ENCODE measurements at regions not wholly inside any gene's neighbourhood (a gene's known extent, or its start where the extent isn't known, plus 50 kb on each side); places are given as distances from the start of the nearest gene placed in this dataset.

GRCh38 chr4:117786566-117786965 lies 247.7 kb upstream of the NDST3 start:
- TF ChIP-seq MXI1 (conservative IDR thresholded peaks at IDR 0.05; ENCODE audit: poor library complexity, severe bottlenecking) = no peak
- TF ChIP-seq TAF1 (IDR thresholded peaks at IDR 0.05; ENCODE audit: low read depth) = no peak
- TF ChIP-seq POLR2AphosphoS5 (IDR thresholded peaks at IDR 0.05) = no peak
- no peak for TF ChIP-seq REST (IDR thresholded peaks at IDR 0.05; ENCODE audit: borderline replicate concordance)
- TF ChIP-seq SMC3 (conservative IDR thresholded peaks at IDR 0.05; ENCODE audit: poor library complexity) = no peak
- TF ChIP-seq EP300 (conservative IDR thresholded peaks at IDR 0.05; ENCODE audit: poor library complexity, severe bottlenecking) = no peak
- no peak for TF ChIP-seq RAD21 (conservative IDR thresholded peaks at IDR 0.05)
- no peak for TF ChIP-seq CTCF (IDR thresholded peaks at IDR 0.05; ENCODE audit: poor library complexity, severe bottlenecking)
- TF ChIP-seq EZH2 (IDR thresholded peaks at IDR 0.05; ENCODE audit: borderline replicate concordance, insufficient read depth, low read length, poor library complexity, severe bottlenecking) = no peak
- Histone ChIP-seq H2AFZ (ENCODE audit: low read depth, low read length) (no peak overlapping the region), H3K4me3 (ENCODE audit: low read length) (no peak overlapping the region), H3K27me3 (ENCODE audit: insufficient read depth, low read depth, low read length) (no peaks in the 10 kb centered on the region), H4K20me1 (ENCODE audit: insufficient read depth) (no peaks in the 10 kb centered on the region), H3K79me2 (replicated peaks; ENCODE audit: insufficient read depth, low read length) (no peaks in the 10 kb centered on the region), H3K9me3 (ENCODE audit: low read length) (no peaks in the 10 kb centered on the region), H3F3A (ENCODE audit: insufficient read depth, low read length, poor library complexity, severe bottlenecking) (no peaks in the 10 kb centered on the region), H3K36me3 (ENCODE audit: insufficient read depth, low read length) (no peaks in the 10 kb centered on the region), H3K4me2 (ENCODE audit: low read length) (no peak overlapping the region), H3K9ac (ENCODE audit: low read length) (no peak overlapping the region), H3K9me2 (ENCODE audit: insufficient read depth, low read length) (no peaks in the 10 kb centered on the region), H3K27ac (ENCODE audit: low read length) (no peak overlapping the region)

- no peaks in the 10 kb centered on the region for H3F3A ChIP-seq (ENCODE audit: insufficient read depth, low read length, poor library complexity, severe bottlenecking)
- no peaks in the 10 kb centered on the region for H3K9me2 ChIP-seq (ENCODE audit: insufficient read depth, low read length)
- no peaks in the 10 kb centered on the region for H4K20me1 ChIP-seq (ENCODE audit: insufficient read depth)
- H3K79me2 ChIP-seq (replicated peaks; ENCODE audit: insufficient read depth, low read length) = no peaks in the 10 kb centered on the region
- H3K36me3 ChIP-seq (ENCODE audit: insufficient read depth, low read length) = no peaks in the 10 kb centered on the region
- no peaks in the 10 kb centered on the region for H3K9me3 ChIP-seq (ENCODE audit: low read length)
- no peaks in the 10 kb centered on the region for H3K27me3 ChIP-seq (ENCODE audit: insufficient read depth, low read depth, low read length)
- H3K27ac ChIP-seq (ENCODE audit: low read length) = no peak overlapping the region
- TF ChIP-seq MXI1 (conservative IDR thresholded peaks at IDR 0.05; ENCODE audit: poor library complexity, severe bottlenecking) (no peak), SMC3 (conservative IDR thresholded peaks at IDR 0.05; ENCODE audit: poor library complexity) (no peak), RAD21 (conservative IDR thresholded peaks at IDR 0.05) (no peak), REST (IDR thresholded peaks at IDR 0.05; ENCODE audit: borderline replicate concordance) (no peak), TAF1 (IDR thresholded peaks at IDR 0.05; ENCODE audit: low read depth) (no peak), EP300 (conservative IDR thresholded peaks at IDR 0.05; ENCODE audit: poor library complexity, severe bottlenecking) (no peak)
- no peak overlapping the region for H3K4me2 ChIP-seq (ENCODE audit: low read length)
- no peak overlapping the region for H2AFZ ChIP-seq (ENCODE audit: low read depth, low read length)
- no peak overlapping the region for H3K9ac ChIP-seq (ENCODE audit: low read length)
- H3K4me3 ChIP-seq (ENCODE audit: low read length) = no peak overlapping the region
Observed at GRCh38 chr4:117793845-117794480, 240.3 kb upstream of the NDST3 start.
